ENCODE measurements at regions not wholly inside any gene's neighbourhood (a gene's known extent, or its start where the extent isn't known, plus 50 kb on each side); places are given as distances from the start of the nearest gene placed in this dataset.
A peak's percentile ranks its signal among the peaks of the same experiment; 100 is the strongest.

DNA sequence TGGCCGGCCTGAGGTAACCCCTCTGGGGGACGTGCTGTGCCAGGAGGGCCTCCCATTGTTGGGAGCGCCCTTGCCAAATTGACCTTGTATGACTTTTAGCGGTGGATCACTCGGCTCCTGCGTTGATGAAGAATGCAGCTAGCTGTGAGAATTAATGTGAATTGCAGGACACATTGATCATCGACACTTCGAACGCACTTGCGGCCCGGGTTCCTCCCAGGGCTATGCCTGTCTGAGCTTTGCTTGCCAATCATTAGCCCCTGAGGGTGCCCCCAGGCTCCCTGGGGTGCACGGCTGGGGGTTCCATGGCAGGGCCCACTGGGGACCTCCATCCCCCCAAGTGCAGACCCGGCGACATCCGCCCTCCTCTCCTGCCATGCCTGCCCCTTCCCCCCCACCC is 672.4 kb downstream of the TSPY10 start:
- FAIRE-seq (peak; percentile 100), DNase-seq (ENCODE audit: insufficient read length, low spot score) (no peak)
- TF ChIP-seq, protein P1, sequence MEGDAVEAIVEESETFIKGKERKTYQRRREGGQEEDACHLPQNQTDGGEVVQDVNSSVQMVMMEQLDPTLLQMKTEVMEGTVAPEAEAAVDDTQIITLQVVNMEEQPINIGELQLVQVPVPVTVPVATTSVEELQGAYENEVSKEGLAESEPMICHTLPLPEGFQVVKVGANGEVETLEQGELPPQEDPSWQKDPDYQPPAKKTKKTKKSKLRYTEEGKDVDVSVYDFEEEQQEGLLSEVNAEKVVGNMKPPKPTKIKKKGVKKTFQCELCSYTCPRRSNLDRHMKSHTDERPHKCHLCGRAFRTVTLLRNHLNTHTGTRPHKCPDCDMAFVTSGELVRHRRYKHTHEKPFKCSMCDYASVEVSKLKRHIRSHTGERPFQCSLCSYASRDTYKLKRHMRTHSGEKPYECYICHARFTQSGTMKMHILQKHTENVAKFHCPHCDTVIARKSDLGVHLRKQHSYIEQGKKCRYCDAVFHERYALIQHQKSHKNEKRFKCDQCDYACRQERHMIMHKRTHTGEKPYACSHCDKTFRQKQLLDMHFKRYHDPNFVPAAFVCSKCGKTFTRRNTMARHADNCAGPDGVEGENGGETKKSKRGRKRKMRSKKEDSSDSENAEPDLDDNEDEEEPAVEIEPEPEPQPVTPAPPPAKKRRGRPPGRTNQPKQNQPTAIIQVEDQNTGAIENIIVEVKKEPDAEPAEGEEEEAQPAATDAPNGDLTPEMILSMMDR (IDR thresholded peaks at IDR 0.05; ENCODE audit: insufficient read depth, missing control alignments) = no peak
